GM12892 (cell line): ENCODE measurements at regions not wholly inside any gene's neighbourhood (a gene's known extent, or its start where the extent isn't known, plus 50 kb on each side); places are given as distances from the start of the nearest gene placed in this dataset.

Source experiments
- DNase-seq: peaks from one replicate; pipeline ENCODE4 v3.0.0; 2011; ENCODE audit not compliant: insufficient read length
- FAIRE-seq: peaks from 2 replicates; lab custom pipeline; 2011; peaks lifted over from hg19 to GRCh38; lab: Jason Lieb, UNC
- POLR2A ChIP-seq: IDR thresholded peaks from 2 replicates; pipeline ENCODE4 v1.6.1; 2011; ENCODE audit warnings: low read depth, low read length, control low read depth
- POLR2AphosphoS5 ChIP-seq: IDR thresholded peaks from 2 replicates; pipeline ENCODE4 v1.6.1; 2011; ENCODE audit warnings: low read depth, low read length, control low read depth
- TAF1 ChIP-seq: IDR thresholded peaks from 2 replicates; pipeline ENCODE4 v1.6.1; 2011; ENCODE audit warnings: low read depth, mild to moderate bottlenecking, control low read depth, low read length, borderline replicate concordance

GRCh38 chr4:163920426-163920825 is 425.9 kb downstream of the TMA16 start:
- TF ChIP-seq TAF1 (no peak), POLR2A (no peak), POLR2AphosphoS5 (no peak)

DNA sequence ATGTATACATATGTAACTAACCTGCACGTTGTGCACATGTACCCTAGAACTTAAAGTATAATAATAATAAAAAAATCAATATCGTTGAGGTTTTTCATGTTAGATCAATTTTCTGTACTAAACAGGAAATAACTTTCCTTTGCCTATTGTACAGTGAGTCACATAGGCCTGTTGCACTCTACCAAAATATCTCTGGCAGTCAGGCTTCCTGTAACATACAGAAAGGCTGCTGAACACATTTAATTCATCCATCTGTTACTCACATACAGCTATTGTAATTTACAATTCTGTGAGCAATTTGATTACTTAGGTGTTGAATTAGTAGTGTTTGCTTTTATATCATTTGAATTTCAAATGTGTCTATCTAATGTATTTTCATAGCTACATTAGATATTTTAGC is 427.8 kb downstream of the TMA16 start:
- DNase-seq (no peak), FAIRE-seq (no peak)
- TF ChIP-seq POLR2AphosphoS5 (no peak), TAF1 (no peak), POLR2A (no peak)

More at GRCh38 chr4:163920426-163920825, 425.9 kb downstream of the TMA16 start:
- no peak for FAIRE-seq
- DNase-seq: no peak

- FAIRE-seq (no peak), DNase-seq (no peak)
- TF ChIP-seq TAF1 (no peak), POLR2AphosphoS5 (no peak), POLR2A (no peak)
Observed at GRCh38 chr4:163923092-163923491, 428.6 kb downstream of the TMA16 start.

GRCh38 chr4:163930086-163930485 is 435.6 kb downstream of the TMA16 start:
- FAIRE-seq (no peak), DNase-seq (no peak)
- TF ChIP-seq TAF1 (no peak), POLR2AphosphoS5 (no peak), POLR2A (no peak)

DNA sequence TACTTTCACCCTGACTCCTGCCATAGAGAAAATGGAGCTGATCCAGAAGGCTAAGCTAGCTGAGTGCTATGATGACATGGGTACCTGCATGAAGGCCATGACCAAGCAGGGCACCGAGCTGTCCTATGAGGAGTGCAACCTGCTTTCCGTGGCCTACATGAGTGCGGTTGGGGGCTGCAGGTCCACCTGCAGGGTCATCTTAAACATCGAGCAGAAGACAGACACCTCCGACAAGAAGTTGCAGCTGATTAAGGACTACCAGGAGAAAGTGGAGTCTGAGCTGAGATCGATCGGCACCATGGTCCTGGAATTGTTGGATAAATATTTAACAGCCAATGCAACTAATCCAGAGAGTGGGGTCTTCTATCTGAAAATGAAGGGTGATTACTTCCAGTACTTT is 438.0 kb downstream of the TMA16 start:
- TF ChIP-seq POLR2A: no peak
- no peak for TF ChIP-seq TAF1
- TF ChIP-seq POLR2AphosphoS5: no peak
- no peak for FAIRE-seq
- no peak for DNase-seq

GRCh38 chr4:163939597-163939996 is 445.1 kb downstream of the TMA16 start:
- DNase-seq (no peak), FAIRE-seq (no peak)
- TF ChIP-seq POLR2AphosphoS5: no peak
- TF ChIP-seq TAF1: no peak
- no peak for TF ChIP-seq POLR2A

- FAIRE-seq (no peak), DNase-seq (no peak)
- no peak for TF ChIP-seq TAF1
- no peak for TF ChIP-seq POLR2AphosphoS5
- TF ChIP-seq POLR2A: no peak
Observed at GRCh38 chr4:163941221-163941905, 446.9 kb downstream of the TMA16 start.

DNA sequence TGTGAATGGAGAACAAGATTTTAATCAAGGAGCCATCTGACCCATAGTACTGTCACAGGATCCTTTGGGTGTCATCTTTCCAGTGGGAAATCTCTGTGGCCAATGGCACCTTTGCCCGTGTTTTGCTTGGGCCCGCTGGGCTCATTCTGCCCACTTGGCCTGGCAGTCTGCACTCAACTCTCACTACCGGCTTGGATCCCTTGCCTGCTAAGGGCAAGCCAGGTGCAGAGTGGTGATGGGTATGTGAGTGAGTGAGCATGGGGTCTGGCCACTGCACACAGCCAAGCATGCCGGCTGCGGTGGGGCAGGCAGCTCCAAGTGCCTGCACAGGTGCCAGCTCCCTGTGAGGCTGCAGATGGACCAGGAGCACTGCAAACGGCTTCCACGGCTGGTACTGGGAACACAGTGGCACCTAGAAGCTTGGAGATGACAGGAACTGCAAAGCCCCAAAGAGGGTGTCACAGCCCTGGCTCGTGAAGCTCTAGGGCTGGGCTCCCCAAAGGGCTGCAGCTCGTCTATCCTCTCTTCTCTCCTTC is 454.5 kb downstream of the TMA16 start:
- FAIRE-seq: no peak
- no peak for DNase-seq
- no peak for TF ChIP-seq TAF1
- TF ChIP-seq POLR2AphosphoS5: no peak
- no peak for TF ChIP-seq POLR2A

GRCh38 chr4:163949976-163950601 is 455.6 kb downstream of the TMA16 start:
- no peak for FAIRE-seq
- DNase-seq: no peak
- no peak for TF ChIP-seq TAF1

DNA sequence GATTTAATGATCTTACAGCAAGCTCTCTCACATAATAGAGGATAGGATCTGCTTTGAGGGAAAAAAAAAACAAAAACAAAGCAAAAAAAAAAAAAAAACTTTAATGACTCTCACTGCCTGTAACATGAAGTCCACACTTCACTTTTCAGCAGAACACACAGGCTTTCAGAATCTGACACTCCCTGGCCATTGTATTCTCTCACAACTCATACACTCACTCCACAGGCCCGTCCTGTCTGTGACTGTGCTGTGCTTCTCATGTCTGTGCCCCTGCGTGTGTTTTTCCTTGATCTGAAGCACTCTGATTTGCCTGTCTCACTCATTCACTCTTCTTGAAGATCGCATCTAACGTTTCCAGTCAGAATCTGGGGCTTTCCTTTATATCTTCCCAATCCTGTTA is 460.8 kb downstream of the TMA16 start:
- FAIRE-seq: no peak
- TF ChIP-seq POLR2AphosphoS5 (no peak), POLR2A (no peak), TAF1 (no peak)
- no peak for DNase-seq

GRCh38 chr4:163958751-163959150 is 464.3 kb downstream of the TMA16 start:
- no peak for DNase-seq
- no peak for TF ChIP-seq POLR2AphosphoS5
- no peak for TF ChIP-seq POLR2A
- TF ChIP-seq TAF1: no peak
- FAIRE-seq: no peak

GRCh38 chr4:163959932-163960331 is 465.4 kb downstream of the TMA16 start:
- no peak for TF ChIP-seq TAF1
- no peak for TF ChIP-seq POLR2A
- no peak for TF ChIP-seq POLR2AphosphoS5
- DNase-seq (no peak), FAIRE-seq (no peak)

DNA sequence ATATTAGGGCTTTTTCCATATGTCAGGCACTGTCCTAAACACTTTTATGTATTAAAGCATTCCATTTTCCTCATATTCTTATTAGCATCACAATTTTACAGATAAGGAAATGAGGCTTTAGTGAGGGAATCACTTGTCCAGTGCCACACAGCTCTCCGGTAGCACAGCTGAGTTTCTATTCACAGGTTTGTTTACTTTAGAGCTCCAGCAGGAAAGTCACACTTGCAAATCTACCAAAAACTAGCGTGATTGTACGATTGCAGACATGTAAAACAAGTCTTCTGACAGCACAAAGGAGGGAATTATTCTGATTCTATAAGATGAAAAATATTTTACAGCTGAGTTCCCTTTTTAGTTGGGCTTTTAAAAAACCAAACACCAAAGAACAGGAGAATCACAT is 472.1 kb downstream of the TMA16 start:
- FAIRE-seq: no peak
- TF ChIP-seq POLR2AphosphoS5: no peak
- DNase-seq: no peak

DNA sequence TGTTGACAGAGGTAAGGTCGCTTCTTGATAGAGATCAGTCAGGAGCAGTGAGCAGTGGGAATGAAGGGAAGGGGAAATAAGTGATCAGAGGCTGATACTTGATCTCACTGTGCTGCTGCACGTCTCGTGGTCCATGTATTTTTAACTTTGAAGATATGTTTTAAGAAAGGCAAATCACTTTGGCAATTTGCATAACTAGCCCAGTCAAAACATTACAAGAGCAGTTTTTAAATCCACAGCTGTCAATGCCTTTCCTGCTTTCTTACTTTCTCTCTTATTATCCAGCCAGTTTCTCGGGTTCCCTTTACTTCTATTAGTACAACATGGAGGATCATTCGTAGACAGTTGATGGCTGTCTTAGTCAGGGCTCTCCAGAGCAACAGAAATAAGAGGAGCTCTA is 472.8 kb downstream of the TMA16 start:
- FAIRE-seq: no peak
- TF ChIP-seq POLR2A (no peak), POLR2AphosphoS5 (no peak), TAF1 (no peak)
- DNase-seq: no peak
